HG03280 (cell line): ENCODE measurements at regions not wholly inside any gene's neighbourhood (a gene's known extent, or its start where the extent isn't known, plus 50 kb on each side); places are given as distances from the start of the nearest gene placed in this dataset.

Experiments
- ATAC-seq: cut with Tn5 transposase; IDR thresholded peaks from one replicate; pipeline ENCODE4 v1.9.1; 2021; ENCODE audit warnings: mild to moderate bottlenecking, moderate library complexity; ENCODE audit not compliant: unreplicated experiment

GRCh38 chr5:175805256-175806011, 65.9 kb upstream of the CPLX2 start:
- no peak for ATAC-seq

DNA sequence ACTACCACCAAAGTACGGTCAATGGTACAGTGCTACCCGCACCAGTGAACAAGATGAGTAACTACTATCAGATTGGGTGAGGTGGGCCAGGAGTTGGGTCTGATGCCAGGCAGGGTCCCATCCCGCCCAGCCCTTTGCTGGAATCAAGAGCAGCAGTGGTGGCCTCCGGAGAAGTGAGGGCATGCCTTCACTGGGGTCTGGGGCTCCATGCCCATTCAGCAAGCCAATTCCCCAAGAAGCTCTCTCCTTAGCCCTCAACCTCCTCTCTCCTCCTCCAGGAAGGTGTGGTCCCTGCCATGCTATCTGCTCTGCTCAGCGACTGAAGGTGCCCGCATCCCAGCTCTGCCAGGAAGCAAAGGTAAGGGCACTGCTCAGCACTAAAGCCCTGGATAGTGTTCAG, 62.7 kb upstream of the CPLX2 start:
- ATAC-seq, result no peak

DNA sequence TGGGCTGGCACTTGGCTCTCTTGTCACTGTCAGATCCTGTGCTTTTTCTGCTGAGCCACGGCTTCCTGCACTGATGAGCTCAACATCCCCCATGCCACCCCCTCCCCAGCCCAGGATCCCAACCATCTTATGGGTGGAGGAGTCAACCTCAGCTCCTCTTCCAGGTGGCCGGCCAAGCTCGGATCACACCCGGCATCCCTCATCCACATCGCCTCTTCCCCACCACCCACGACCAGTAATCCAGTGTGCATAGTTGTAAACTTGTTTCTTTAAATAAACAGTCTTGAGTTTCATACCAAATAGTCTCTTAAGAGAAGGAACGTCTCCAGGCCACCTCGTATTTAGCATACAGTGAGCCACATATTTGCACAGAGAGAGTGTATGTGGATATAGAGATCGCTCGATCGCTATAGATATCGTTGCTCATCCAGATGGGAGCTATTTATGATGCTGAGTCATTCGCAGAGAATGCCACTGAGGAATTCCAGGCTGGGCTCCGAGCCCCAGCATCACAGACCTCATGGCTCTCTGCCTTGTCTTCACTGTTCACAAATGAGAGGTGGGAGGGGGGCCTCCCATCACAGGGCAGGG, 61.8 kb upstream of the CPLX2 start:
- no peak for ATAC-seq

DNA sequence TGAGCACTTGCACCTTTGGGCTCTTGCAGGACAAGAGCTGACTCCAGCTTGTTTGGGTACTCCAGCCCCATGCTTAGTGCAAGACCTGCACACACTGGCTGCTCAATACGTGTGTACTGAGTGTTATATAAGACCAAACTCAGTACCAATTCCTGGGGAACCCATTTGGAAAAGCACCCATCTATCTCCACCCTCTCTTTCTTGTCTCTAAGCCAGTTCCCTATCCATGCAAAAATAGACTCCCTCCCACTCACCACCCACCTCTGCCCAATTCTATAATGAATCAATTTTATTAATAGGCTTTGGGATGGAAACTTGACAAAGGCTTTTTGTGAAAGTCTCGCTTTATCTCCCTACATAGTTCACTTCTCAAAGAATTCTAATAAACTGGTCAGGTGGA, 60.9 kb upstream of the CPLX2 start:
- no peak for ATAC-seq

- ATAC-seq, result no peak
These were observed 59.8 kb upstream of the CPLX2 start for GRCh38 chr5:175811589-175811988.

DNA sequence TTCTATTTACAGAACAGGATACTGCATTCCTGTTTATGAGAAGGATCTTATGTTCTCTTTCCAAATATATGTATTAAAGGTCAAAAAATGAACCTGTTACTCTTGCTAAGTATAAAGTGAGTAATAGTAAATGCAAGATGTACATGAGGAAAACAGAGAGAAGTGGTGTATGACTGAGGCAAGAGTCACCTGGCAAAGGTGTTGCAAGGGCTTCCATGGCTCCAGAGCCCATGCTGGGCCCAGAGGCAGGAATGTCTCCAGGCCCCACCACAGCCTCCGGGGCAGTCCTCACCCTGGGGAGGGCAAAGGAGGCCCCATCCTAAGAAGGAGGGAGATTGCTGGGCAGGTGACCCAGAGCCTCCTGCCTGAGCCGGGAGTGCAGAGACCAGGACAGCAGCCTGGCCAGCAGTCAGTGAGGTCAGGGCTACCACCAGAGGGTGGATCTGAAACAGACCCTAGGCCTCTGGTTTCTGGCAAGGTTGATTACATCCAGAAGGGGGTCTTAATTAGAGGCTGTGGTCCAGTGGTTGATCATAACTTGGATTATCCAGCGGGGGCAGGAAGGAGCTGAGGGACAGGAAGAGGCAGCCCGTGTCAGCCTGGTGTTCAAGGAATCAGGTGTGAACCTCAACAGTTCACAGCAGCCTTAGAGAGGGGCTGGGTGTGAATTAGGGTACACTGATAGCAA, 57.3 kb upstream of the CPLX2 start:
- no peak for ATAC-seq

DNA sequence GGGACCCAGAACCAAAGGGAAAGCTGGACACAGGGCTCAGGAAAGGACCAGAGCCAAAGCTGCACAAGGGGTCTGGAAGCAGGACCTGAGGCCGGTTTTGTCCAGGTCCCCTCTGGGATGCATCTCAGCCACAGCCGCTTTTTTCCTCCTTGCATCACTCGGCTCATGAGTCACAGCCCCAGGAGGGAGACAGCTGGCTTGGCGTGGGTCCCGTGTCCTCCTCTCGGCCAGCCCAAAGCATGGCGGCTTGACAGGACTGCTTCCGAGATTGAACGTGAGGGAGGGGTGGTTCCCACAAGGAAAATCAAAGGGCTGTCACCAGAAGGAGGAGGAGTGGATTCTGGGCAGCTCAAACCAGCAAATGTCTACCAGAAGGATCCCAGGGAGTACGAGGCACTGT, 56.7 kb upstream of the CPLX2 start:
- ATAC-seq, result no peak

DNA sequence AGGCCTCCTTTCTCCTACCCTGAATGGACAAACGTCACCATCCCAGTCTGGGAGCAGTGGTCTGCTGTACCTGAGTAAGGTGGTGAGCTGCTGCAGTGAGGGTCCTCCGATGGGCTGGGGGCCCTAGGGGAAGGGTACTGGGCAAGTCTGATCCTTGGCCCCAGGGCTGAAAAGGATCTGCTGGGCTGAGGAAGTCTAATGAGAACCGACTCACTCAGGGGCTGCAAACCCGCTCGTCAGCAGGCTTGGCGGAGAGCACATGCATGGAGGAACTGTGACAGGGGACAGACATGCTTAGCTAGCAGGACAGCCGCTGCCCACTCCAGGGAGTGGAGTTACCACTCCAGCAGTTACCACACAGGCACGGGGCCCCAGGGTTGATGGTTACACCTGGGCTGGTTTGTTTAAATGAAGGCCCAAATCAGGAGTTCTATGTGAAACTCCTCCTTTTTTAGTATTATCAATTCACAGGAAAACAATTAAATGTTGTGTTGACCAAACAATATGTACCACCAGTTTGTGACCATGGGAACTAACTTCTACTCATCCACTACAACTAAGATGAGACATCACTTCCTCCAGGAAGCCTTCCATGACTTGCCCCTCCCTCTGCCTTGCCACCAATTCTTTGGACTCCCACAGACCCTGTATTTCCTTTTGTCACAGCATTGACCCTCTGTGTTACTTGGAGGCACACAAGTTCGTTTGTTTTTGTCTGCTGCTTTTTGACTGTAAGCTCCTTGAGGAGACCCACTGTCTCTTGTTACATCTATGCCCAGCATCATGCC, 56.1 kb upstream of the CPLX2 start:
- ATAC-seq, result no peak

GRCh38 chr5:175816348-175816747, 55.0 kb upstream of the CPLX2 start:
- no peak for ATAC-seq

DNA sequence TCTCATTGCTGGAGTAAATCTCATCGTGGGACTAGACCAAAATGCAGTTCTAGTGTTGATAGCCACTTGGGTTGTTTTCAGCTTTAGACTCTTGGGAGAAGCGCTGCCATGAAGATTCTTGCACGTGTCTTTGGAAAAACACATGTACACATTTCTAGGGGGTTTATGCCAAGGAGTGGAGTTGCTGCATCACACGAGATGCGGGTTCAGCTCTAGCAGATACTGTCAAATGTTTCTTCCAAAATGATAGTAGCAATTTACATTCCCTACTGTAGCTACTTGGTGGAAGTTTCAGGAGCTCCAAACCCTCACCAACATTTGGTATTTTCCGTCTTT, 52.3 kb upstream of the CPLX2 start:
- ATAC-seq, result no peak

DNA sequence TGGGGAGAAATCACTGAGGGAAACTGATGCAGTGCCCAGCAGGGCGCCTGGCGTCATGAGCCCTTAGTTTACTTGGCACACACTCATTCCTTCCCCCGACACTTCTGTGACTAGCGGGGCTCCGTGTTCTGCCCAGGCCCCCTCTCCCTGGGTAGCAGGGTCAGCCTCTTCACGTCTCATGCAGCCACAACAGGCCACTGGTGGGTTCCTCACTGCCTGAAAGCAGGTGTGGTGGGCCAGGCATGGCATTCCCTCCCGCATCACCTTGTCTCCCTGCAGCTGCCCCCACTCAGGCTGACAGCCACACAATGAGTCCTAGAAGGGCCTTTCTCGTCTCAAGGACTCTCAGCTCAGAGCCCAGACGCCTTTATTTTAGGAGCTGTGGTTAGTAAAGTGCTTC, 51.1 kb upstream of the CPLX2 start:
- ATAC-seq, result no peak
